ENCODE measurements at regions not wholly inside any gene's neighbourhood (a gene's known extent, or its start where the extent isn't known, plus 50 kb on each side); places are given as distances from the start of the nearest gene placed in this dataset.

DNA sequence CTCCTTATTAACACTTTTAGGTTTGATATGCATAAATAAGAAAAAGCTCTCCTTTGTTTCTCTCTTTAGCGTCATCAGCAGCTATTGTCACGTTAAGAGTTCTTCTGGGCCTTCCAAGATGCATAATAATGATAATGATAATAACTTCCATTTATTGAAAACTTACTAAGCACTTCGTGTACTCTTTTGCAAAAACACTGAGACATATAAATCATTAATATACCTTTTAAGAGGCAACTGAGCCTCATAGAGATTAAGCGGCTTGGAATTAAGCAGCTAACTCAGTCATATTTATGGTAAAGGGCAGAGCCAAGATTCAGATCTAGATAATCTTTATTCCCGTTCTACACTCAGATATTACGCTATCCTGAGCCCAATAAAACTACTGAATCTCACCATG, 1105.1 kb downstream of the OLFM4 start:
- peaks cover 10% of the 10 kb centered on the region for H3K9me3 Mint-ChIP-seq
- no peak overlapping the region for H3K4me3 Mint-ChIP-seq
- no peaks in the 10 kb centered on the region for H3K4me1 Mint-ChIP-seq (ENCODE audit: unreplicated experiment)
- TF ChIP-seq, protein P1, sequence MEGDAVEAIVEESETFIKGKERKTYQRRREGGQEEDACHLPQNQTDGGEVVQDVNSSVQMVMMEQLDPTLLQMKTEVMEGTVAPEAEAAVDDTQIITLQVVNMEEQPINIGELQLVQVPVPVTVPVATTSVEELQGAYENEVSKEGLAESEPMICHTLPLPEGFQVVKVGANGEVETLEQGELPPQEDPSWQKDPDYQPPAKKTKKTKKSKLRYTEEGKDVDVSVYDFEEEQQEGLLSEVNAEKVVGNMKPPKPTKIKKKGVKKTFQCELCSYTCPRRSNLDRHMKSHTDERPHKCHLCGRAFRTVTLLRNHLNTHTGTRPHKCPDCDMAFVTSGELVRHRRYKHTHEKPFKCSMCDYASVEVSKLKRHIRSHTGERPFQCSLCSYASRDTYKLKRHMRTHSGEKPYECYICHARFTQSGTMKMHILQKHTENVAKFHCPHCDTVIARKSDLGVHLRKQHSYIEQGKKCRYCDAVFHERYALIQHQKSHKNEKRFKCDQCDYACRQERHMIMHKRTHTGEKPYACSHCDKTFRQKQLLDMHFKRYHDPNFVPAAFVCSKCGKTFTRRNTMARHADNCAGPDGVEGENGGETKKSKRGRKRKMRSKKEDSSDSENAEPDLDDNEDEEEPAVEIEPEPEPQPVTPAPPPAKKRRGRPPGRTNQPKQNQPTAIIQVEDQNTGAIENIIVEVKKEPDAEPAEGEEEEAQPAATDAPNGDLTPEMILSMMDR (conservative IDR thresholded peaks at IDR 0.05), result no peak
- H3K36me3 Mint-ChIP-seq, result no peaks in the 10 kb centered on the region
- DNase-seq (ENCODE audit: extremely low spot score, unreplicated experiment), result no peak
- no peaks in the 10 kb centered on the region for H3K27me3 Mint-ChIP-seq
- no peak overlapping the region for H3K27ac Mint-ChIP-seq

DNA sequence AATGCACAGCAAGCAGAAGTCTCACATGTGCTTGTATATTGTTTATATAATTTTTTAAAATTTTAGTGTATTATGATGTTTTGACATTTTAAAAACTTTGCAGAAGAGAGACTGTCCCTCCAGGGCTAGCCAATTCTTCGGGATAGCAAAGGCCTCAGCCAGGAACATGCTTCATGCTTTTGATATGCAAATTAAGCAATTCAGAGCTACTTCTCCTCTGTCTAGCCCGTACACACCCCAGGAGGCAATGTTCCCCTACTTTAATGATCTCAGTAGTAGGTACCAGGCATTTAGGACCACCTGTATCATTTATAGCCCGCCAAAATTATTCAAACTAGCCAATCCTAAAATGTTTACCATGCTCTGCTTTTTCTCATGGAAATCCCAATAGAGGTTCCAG, 1116.2 kb downstream of the OLFM4 start:
- no peaks in the 10 kb centered on the region for H3K27me3 Mint-ChIP-seq
- no peak for DNase-seq (ENCODE audit: extremely low spot score, unreplicated experiment)
- H3K36me3 Mint-ChIP-seq, result no peaks in the 10 kb centered on the region
- no peaks in the 10 kb centered on the region for H3K9me3 Mint-ChIP-seq
- H3K27ac Mint-ChIP-seq, result no peak overlapping the region
- H3K4me1 Mint-ChIP-seq (ENCODE audit: unreplicated experiment), result peaks cover 4% of the 10 kb centered on the region
- H3K4me3 Mint-ChIP-seq, result no peak overlapping the region
- TF ChIP-seq, protein P1 (conservative IDR thresholded peaks at IDR 0.05), result no peak

DNA sequence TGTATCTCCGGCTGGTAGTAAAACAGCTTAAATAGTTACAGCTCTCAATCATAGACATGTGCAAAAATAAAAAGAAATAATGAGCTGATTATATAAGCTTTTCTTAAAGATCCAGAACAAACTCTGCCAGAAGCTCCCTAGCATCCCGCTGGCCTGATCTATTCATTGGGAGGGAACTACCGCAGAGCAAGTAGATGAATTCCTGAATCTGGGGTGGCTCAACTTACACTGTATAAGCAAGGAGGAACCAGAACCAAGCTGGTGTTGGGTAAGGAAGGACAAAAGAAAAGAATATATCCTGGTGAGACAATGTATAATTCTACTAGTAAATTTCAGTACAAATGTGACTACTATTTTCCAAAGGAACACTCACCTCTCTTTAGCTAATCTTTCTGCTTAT, 1122.2 kb downstream of the OLFM4 start:
- Mint-ChIP-seq H3K27ac (no peak overlapping the region), H3K9me3 (no peaks in the 10 kb centered on the region), H3K4me1 (ENCODE audit: unreplicated experiment) (peaks cover 4% of the 10 kb centered on the region), H3K27me3 (no peaks in the 10 kb centered on the region), H3K36me3 (no peaks in the 10 kb centered on the region), H3K4me3 (no peak overlapping the region)
- TF ChIP-seq, protein P1 (conservative IDR thresholded peaks at IDR 0.05), result no peak
- DNase-seq (ENCODE audit: extremely low spot score, unreplicated experiment), result no peak

DNA sequence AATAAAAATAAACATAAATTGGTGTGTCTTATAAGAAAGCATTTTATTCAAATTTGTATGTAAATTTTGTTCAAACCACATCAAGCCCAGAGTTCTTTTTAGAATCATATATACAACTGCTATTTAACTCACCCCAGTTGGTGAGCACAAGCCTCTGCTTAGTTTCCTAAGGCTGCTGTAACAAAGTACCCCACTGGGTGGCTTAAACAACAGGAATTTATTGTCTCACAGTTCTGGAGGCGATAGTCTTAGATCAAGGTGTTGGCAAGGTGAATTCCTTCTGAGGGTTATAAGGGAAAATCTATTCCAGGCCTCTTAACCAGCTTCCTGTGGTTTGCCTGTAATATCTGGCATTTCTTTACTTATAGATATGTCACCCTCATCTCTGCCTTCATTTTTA, 1133.5 kb downstream of the OLFM4 start:
- H3K9me3 Mint-ChIP-seq, result no peaks in the 10 kb centered on the region
- TF ChIP-seq, protein P1 (conservative IDR thresholded peaks at IDR 0.05), result peak; percentile 57
- no peaks in the 10 kb centered on the region for H3K36me3 Mint-ChIP-seq
- H3K27me3 Mint-ChIP-seq, result no peaks in the 10 kb centered on the region
- H3K4me3 Mint-ChIP-seq, result no peak overlapping the region
- H3K27ac Mint-ChIP-seq, result no peak overlapping the region
- peaks cover 15% of the 10 kb centered on the region for H3K4me1 Mint-ChIP-seq (ENCODE audit: unreplicated experiment)
- no peak for DNase-seq (ENCODE audit: extremely low spot score, unreplicated experiment)

DNA sequence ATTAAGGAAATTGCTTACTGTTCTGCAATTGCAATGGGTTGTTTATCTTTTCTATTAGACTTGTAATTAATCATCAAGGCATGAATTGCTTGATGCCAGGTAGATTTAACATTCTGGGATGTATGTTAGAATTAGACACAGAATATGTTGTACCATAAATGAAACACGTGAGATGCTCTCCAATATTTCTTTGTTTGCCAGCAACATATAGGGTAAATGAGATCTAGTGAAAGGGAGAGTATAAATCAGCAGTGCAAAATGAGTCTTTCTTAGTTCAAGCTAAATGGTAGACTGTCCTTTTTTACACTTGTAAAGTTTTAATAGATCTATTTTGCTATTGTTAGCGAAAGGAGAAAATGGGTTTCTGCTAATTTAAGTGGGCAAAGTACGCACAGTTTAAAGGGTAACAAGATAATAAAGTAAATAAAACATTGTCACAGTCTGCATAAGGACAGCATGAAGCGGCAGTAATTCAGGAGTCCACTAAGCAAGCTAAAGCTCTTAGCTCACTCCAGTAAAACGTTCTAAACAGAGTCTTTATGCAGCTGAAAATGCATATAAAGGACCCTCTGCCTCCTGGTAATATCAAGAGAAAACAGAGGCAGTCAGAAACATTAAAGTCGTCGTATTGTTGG, 1137.1 kb downstream of the OLFM4 start:
- H3K27ac Mint-ChIP-seq, result no peak overlapping the region
- no peaks in the 10 kb centered on the region for H3K27me3 Mint-ChIP-seq
- no peak for DNase-seq (ENCODE audit: extremely low spot score, unreplicated experiment)
- peaks cover 15% of the 10 kb centered on the region for H3K4me1 Mint-ChIP-seq (ENCODE audit: unreplicated experiment)
- TF ChIP-seq, protein P1 (conservative IDR thresholded peaks at IDR 0.05), result no peak
- H3K9me3 Mint-ChIP-seq, result no peaks in the 10 kb centered on the region
- H3K36me3 Mint-ChIP-seq, result no peaks in the 10 kb centered on the region
- H3K4me3 Mint-ChIP-seq, result no peak overlapping the region

DNA sequence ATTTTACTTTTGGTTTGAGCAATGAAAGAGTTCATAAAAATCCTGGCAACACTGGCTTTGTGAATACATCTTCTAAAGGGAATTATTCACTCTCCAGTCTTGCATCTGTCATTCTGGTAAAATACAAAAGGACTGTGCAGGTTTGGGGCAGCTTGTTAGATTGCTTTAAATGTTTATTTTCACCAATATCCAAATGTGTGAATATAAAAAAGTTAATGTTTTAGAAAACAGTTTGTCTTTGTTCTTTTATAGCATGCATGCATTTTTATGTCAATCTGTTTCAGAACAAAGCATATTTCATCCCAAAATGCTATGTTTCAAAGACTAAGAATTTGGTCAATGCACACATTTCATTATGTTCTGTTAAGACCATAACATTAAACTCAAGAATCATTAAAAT, 1145.4 kb downstream of the OLFM4 start:
- Mint-ChIP-seq H3K4me3 (no peak overlapping the region), H3K4me1 (ENCODE audit: unreplicated experiment) (no peaks in the 10 kb centered on the region), H3K27me3 (no peaks in the 10 kb centered on the region), H3K27ac (no peak overlapping the region), H3K36me3 (no peaks in the 10 kb centered on the region), H3K9me3 (no peaks in the 10 kb centered on the region)
- TF ChIP-seq, protein P1 (conservative IDR thresholded peaks at IDR 0.05), result no peak
- no peak for DNase-seq (ENCODE audit: extremely low spot score, unreplicated experiment)

Measured in type B pancreatic cell (in vitro differentiated cells).